BLaER1 treated with 17β-estradiol and CSF1 and Interleukin-3, amounts not matched to agents 10 nM and 100 nM (cell line): ENCODE measurements at regions not wholly inside any gene's neighbourhood (a gene's known extent, or its start where the extent isn't known, plus 50 kb on each side); places are given as distances from the start of the nearest gene placed in this dataset.

Experiments
- H3K27ac ChIP-seq, 11 experiments: shearing (Covaris generic); formaldehyde crosslinking; 2 replicates each; pipeline ENCODE4 v1.8.1; 2022
- H3K27me3 ChIP-seq, 11 experiments: shearing (Covaris generic); formaldehyde crosslinking; 2 replicates each; pipeline ENCODE4 v1.8.1; 2022
- H3K36me3 ChIP-seq, 11 experiments: shearing (Covaris generic); formaldehyde crosslinking; 2 replicates each; pipeline ENCODE4 v1.8.1; 2022
- H3K4me1 ChIP-seq, 10 experiments: shearing (Covaris generic); formaldehyde crosslinking; 2 replicates each; pipeline ENCODE4 v1.8.1; 2022
- H3K4me2 ChIP-seq, 11 experiments: shearing (Covaris generic); formaldehyde crosslinking; 2 replicates each; pipeline ENCODE4 v1.8.1; 2022
- H3K4me3 ChIP-seq, 10 experiments: shearing (Covaris generic); formaldehyde crosslinking; 2 replicates each; pipeline ENCODE4 v1.8.1; 2022
- H3K9ac ChIP-seq, 11 experiments: shearing (Covaris generic); formaldehyde crosslinking; 2 replicates each; pipeline ENCODE4 v1.8.1; 2022
- H3K9me3 ChIP-seq, 11 experiments: shearing (Covaris generic); formaldehyde crosslinking; replicated peaks in 1 of 11; 2 replicates each; pipeline ENCODE4 v1.8.1; 2022
- H4K20me1 ChIP-seq, 11 experiments: shearing (Covaris generic); formaldehyde crosslinking; 2 replicates each; pipeline ENCODE4 v1.8.1; 2022
- Cebpa-rat ChIP-seq, 11 experiments: shearing (Covaris generic); IDR thresholded peaks; 2 replicates each; pipeline ENCODE4 v1.8.1; 2022

- Histone ChIP-seq H3K4me2 (no peak overlapping the region), H4K20me1 (no peaks in the 10 kb centered on the region), H3K27me3 (no peaks in the 10 kb centered on the region), H3K4me1 (no peaks in the 10 kb centered on the region), H3K27ac (no peak overlapping the region), H3K4me3 (no peak overlapping the region), H3K9ac (no peak overlapping the region), H3K9me3 (peaks cover 43 to 51% (median 48%) of the 10 kb centered on the region in 11 experiments), H3K36me3 (peaks cover 0 to 7% (median 0%) of the 10 kb centered on the region in 11 experiments; a peak in 1 of 22 replicates)
- no peak for TF ChIP-seq Cebpa-rat (IDR thresholded peaks at IDR 0.05)
Observed at GRCh38 chr3:141669434-141669833, 68.7 kb upstream of the RNF7 start.

- peaks cover 13 to 47% (median 18%) of the 10 kb centered on the region in 11 experiments for H3K9me3 ChIP-seq
- no peak for TF ChIP-seq Cebpa-rat (IDR thresholded peaks at IDR 0.05)
- peaks cover 22 to 62% (median 52%) of the 10 kb centered on the region in 10 experiments for H3K4me1 ChIP-seq
- H4K20me1 ChIP-seq, result no peaks in the 10 kb centered on the region
- H3K4me2 ChIP-seq, result peak overlapping the region in 9 of 11 experiments; percentile 31 to 83 (median 67); a peak in 17 of 22 replicates
- H3K4me3 ChIP-seq, result peak overlapping the region in 3 of 10 experiments; percentile 14 to 33 (median 31); a peak in 4 of 20 replicates
- no peak overlapping the region for H3K9ac ChIP-seq
- no peaks in the 10 kb centered on the region for H3K36me3 ChIP-seq
- H3K27me3 ChIP-seq, result no peaks in the 10 kb centered on the region
- peak overlapping the region in 4 of 11 experiments; percentile 3 to 53 (median 36); a peak in 5 of 22 replicates for H3K27ac ChIP-seq
Observed at GRCh38 chr3:141677701-141678100, 60.4 kb upstream of the RNF7 start.

GRCh38 chr3:141680620-141681389 is 57.3 kb upstream of the RNF7 start:
- H3K4me2 ChIP-seq, result peak overlapping the region; percentile 29 to 83 (median 66)
- H3K36me3 ChIP-seq, result no peaks in the 10 kb centered on the region
- H3K4me3 ChIP-seq, result no peak overlapping the region
- no peak overlapping the region for H3K9ac ChIP-seq
- peak overlapping the region in 6 of 11 experiments; percentile 5 to 45 (median 35); a peak in 7 of 22 replicates for H3K27ac ChIP-seq
- TF ChIP-seq Cebpa-rat (IDR thresholded peaks at IDR 0.05), result no peak
- H3K4me1 ChIP-seq, result peaks cover 22 to 66% (median 54%) of the 10 kb centered on the region in 10 experiments
- H3K9me3 ChIP-seq, result peaks cover 9 to 50% (median 17%) of the 10 kb centered on the region in 11 experiments; a peak in 21 of 22 replicates
- H3K27me3 ChIP-seq, result no peaks in the 10 kb centered on the region
- no peaks in the 10 kb centered on the region for H4K20me1 ChIP-seq

- Histone ChIP-seq H4K20me1 (no peaks in the 10 kb centered on the region), H3K4me2 (peak overlapping the region; percentile 29 to 83 (median 66); a peak in 21 of 22 replicates), H3K4me1 (peaks cover 22 to 70% (median 57%) of the 10 kb centered on the region in 10 experiments), H3K27me3 (no peaks in the 10 kb centered on the region), H3K9ac (no peak overlapping the region), H3K9me3 (peaks cover 9 to 47% (median 17%) of the 10 kb centered on the region in 11 experiments; a peak in 21 of 22 replicates), H3K36me3 (no peaks in the 10 kb centered on the region), H3K27ac (no peak overlapping the region), H3K4me3 (no peak overlapping the region)
- TF ChIP-seq Cebpa-rat (IDR thresholded peaks at IDR 0.05), result no peak
Observed at GRCh38 chr3:141681390-141681780, 56.7 kb upstream of the RNF7 start.

DNA sequence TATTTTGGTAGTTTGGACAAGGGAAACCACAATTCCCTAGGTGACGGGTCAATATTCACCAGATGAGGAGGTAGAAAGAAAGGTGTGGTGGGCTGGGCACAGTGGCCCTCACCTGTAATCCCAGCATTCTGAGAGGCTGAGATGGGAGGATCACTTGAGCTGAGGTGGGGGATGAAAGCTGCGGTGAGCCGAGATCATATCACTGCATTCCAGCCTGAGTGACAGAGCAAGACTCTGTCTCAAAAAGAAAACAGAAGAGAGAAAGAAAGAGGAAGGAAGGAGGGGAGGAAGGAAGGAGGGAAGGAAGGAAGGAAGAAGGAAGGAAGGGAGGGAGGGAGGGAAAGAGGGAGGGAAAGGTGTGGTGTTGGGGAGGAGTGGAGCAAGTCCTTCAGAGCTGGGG is 56.1 kb upstream of the RNF7 start:
- no peak overlapping the region for H3K4me3 ChIP-seq
- no peak for TF ChIP-seq Cebpa-rat (IDR thresholded peaks at IDR 0.05)

GRCh38 chr3:141682921-141683320 is 55.2 kb upstream of the RNF7 start:
- no peak overlapping the region for H3K27ac ChIP-seq
- peaks cover 9 to 43% (median 17%) of the 10 kb centered on the region in 11 experiments; a peak in 21 of 22 replicates for H3K9me3 ChIP-seq
- H3K36me3 ChIP-seq, result no peaks in the 10 kb centered on the region
- no peak overlapping the region for H3K4me3 ChIP-seq
- no peaks in the 10 kb centered on the region for H4K20me1 ChIP-seq
- no peak for TF ChIP-seq Cebpa-rat (IDR thresholded peaks at IDR 0.05)
- no peak overlapping the region for H3K4me2 ChIP-seq
- H3K27me3 ChIP-seq, result no peaks in the 10 kb centered on the region
- H3K4me1 ChIP-seq, result peaks cover 20 to 61% (median 52%) of the 10 kb centered on the region in 10 experiments
- H3K9ac ChIP-seq, result no peak overlapping the region

More for the DNA sequence above, 56.1 kb upstream of the RNF7 start:
- H3K27ac ChIP-seq, result no peak overlapping the region
- no peaks in the 10 kb centered on the region for H3K36me3 ChIP-seq
- peaks cover 9 to 43% (median 17%) of the 10 kb centered on the region in 11 experiments; a peak in 21 of 22 replicates for H3K9me3 ChIP-seq
- peak overlapping the region in 10 of 11 experiments; percentile 47 to 83 (median 66); a peak in 20 of 22 replicates for H3K4me2 ChIP-seq
- H3K27me3 ChIP-seq, result no peaks in the 10 kb centered on the region
- H3K9ac ChIP-seq, result no peak overlapping the region
- H3K4me1 ChIP-seq, result peaks cover 22 to 71% (median 60%) of the 10 kb centered on the region in 10 experiments
- no peaks in the 10 kb centered on the region for H4K20me1 ChIP-seq

GRCh38 chr3:141684758-141685157 is 53.3 kb upstream of the RNF7 start:
- no peak overlapping the region for H3K9ac ChIP-seq
- peaks cover 15 to 51% (median 39%) of the 10 kb centered on the region in 10 experiments for H3K4me1 ChIP-seq
- H3K9me3 ChIP-seq, result peaks cover 0 to 26% (median 5%) of the 10 kb centered on the region in 11 experiments; a peak in 20 of 22 replicates
- no peak overlapping the region for H3K27ac ChIP-seq
- no peak for TF ChIP-seq Cebpa-rat (IDR thresholded peaks at IDR 0.05)
- no peak overlapping the region for H3K4me3 ChIP-seq
- H3K27me3 ChIP-seq, result no peaks in the 10 kb centered on the region
- no peaks in the 10 kb centered on the region for H4K20me1 ChIP-seq
- no peaks in the 10 kb centered on the region for H3K36me3 ChIP-seq
- H3K4me2 ChIP-seq, result no peak overlapping the region

DNA sequence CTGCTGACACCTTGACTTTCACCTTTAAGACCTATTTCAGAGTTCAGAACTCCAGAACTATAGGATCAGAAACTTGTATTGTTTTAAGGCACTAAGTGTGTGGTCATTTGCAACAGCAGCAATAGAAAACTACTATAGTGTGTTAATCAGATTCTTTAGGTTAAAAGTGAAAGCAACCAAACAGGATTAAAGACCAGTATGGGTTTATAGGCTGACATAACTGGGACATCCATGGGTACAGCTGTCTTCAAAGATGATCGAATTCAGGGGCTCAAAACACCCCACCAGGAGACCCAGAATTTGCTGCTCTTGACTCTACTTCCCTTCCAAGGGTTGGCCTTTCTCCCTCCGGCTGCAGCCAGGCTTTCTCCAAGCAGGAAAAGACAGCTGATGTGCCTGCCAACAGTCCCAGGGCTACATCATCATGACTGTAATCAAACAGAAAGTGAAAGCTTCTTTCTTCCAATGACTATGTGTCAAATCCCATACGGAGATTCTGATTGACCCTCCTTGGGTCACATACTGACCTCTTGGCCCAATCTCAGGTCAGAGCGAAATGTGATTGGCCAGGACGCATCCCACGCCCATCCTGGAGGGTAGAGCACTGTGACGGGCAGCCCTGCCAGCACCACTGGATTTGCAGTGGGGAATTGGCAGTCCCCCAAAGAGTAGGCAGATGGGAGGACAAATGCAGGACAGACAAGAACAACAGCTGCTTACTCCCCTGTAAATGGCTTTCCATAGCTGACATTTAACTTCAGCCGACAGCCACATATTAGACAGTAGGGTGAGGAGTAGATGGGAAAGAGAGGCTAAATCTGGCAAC is 51.4 kb upstream of the RNF7 start:
- Histone ChIP-seq H3K9ac (peak overlapping the region in 2 of 11 experiments; percentile 7 to 19; a peak in 1 of 22 replicates), H3K36me3 (no peaks in the 10 kb centered on the region), H4K20me1 (no peaks in the 10 kb centered on the region), H3K4me2 (peak overlapping the region; percentile 13 to 88 (median 54); a peak in 18 of 22 replicates), H3K27me3 (no peaks in the 10 kb centered on the region), H3K4me1 (peaks cover 4 to 50% (median 29%) of the 10 kb centered on the region in 10 experiments), H3K4me3 (peak overlapping the region in 2 of 10 experiments; percentile 20 to 31; a peak in 2 of 20 replicates), H3K9me3 (peaks cover 0 to 23% (median 4%) of the 10 kb centered on the region in 11 experiments; a peak in 9 of 22 replicates), H3K27ac (peak overlapping the region in 6 of 11 experiments; percentile 16 to 26 (median 22); a peak in 6 of 22 replicates)
- no peak for TF ChIP-seq Cebpa-rat (IDR thresholded peaks at IDR 0.05)
